ENCODE measurements at regions not wholly inside any gene's neighbourhood (a gene's known extent, or its start where the extent isn't known, plus 50 kb on each side); places are given as distances from the start of the nearest gene placed in this dataset.

- BruUV-seq (replicated peaks): no TSS peak
- no peaks in the 10 kb centered on the region for H3K27me3 ChIP-seq (ENCODE audit: insufficient read depth, low read depth)
- no peaks in the 10 kb centered on the region for H3K9me2 ChIP-seq (ENCODE audit: insufficient read depth)
- no peaks in the 10 kb centered on the region for H3K9me3 ChIP-seq (ENCODE audit: insufficient read depth, low read depth)
- H3K27ac ChIP-seq: no peak overlapping the region
- H3F3A ChIP-seq (ENCODE audit: insufficient read depth, low read depth): no peaks in the 10 kb centered on the region
- H3K36me3 ChIP-seq (ENCODE audit: low read depth): no peaks in the 10 kb centered on the region
- peak in 1 of 2 experiments; percentile 21 for DNase-seq
- POLR2A ChIA-PET (ENCODE audit: unreplicated experiment): no interaction called here
- no peak for TF ChIP-seq EZH2 (IDR thresholded peaks at IDR 0.05; ENCODE audit: low read depth)
- no peak for TF ChIP-seq CTCF (conservative IDR thresholded peaks at IDR 0.05)
- no peaks in the 10 kb centered on the region for H4K20me1 ChIP-seq (ENCODE audit: insufficient read depth)
- intact Hi-C loops (cut with micrococcal nuclease; ENCODE audit: unreplicated experiment): no loop called here
- no peaks in the 10 kb centered on the region for H3K79me2 ChIP-seq (ENCODE audit: low read depth)
- H3K4me2 ChIP-seq: no peak overlapping the region
- H2AFZ ChIP-seq: no peak overlapping the region
- CTCF ChIA-PET: no interaction called here
- H3K4me1 ChIP-seq (replicated peaks; ENCODE audit: insufficient read depth): no peaks in the 10 kb centered on the region
- H3K4me3 ChIP-seq: no peak overlapping the region
Observed at GRCh38 chr7:51577390-51577789, 260.8 kb upstream of the COBL start.

- H3K27ac ChIP-seq: no peak overlapping the region
- H4K20me1 ChIP-seq (ENCODE audit: insufficient read depth): no peaks in the 10 kb centered on the region
- no peaks in the 10 kb centered on the region for H3K9me2 ChIP-seq (ENCODE audit: insufficient read depth)
- no peak overlapping the region for H2AFZ ChIP-seq
- no peaks in the 10 kb centered on the region for H3K4me1 ChIP-seq (replicated peaks; ENCODE audit: insufficient read depth)
- no peaks in the 10 kb centered on the region for H3K79me2 ChIP-seq (ENCODE audit: low read depth)
- TF ChIP-seq CTCF (conservative IDR thresholded peaks at IDR 0.05) (no peak), EZH2 (IDR thresholded peaks at IDR 0.05; ENCODE audit: low read depth) (no peak)
- H3K4me2 ChIP-seq: no peak overlapping the region
- H3K36me3 ChIP-seq (ENCODE audit: low read depth): no peaks in the 10 kb centered on the region
- H3K4me3 ChIP-seq: no peak overlapping the region
- H3K9me3 ChIP-seq (ENCODE audit: insufficient read depth, low read depth): no peaks in the 10 kb centered on the region
- intact Hi-C loops (cut with micrococcal nuclease; ENCODE audit: unreplicated experiment): no loop called here
- DNase-seq: no peak
- H3K27me3 ChIP-seq (ENCODE audit: insufficient read depth, low read depth): peaks cover 41% of the 10 kb centered on the region
- no peaks in the 10 kb centered on the region for H3F3A ChIP-seq (ENCODE audit: insufficient read depth, low read depth)
- ChIA-PET POLR2A (ENCODE audit: unreplicated experiment) (no interaction called here), CTCF (no interaction called here)
- BruUV-seq (replicated peaks): no TSS peak
Observed at GRCh38 chr7:51569581-51569980, 253.0 kb upstream of the COBL start.

- no peaks in the 10 kb centered on the region for H3F3A ChIP-seq (ENCODE audit: insufficient read depth, low read depth)
- no peak overlapping the region for H3K4me3 ChIP-seq
- ChIA-PET POLR2A (ENCODE audit: unreplicated experiment) (no interaction called here), CTCF (no interaction called here)
- no peaks in the 10 kb centered on the region for H3K4me1 ChIP-seq (replicated peaks; ENCODE audit: insufficient read depth)
- peaks cover 41% of the 10 kb centered on the region for H3K27me3 ChIP-seq (ENCODE audit: insufficient read depth, low read depth)
- no peak overlapping the region for H2AFZ ChIP-seq
- no peaks in the 10 kb centered on the region for H3K9me3 ChIP-seq (ENCODE audit: insufficient read depth, low read depth)
- no peaks in the 10 kb centered on the region for H4K20me1 ChIP-seq (ENCODE audit: insufficient read depth)
- intact Hi-C loops (cut with micrococcal nuclease; ENCODE audit: unreplicated experiment): no loop called here
- no peaks in the 10 kb centered on the region for H3K36me3 ChIP-seq (ENCODE audit: low read depth)
- no peaks in the 10 kb centered on the region for H3K9me2 ChIP-seq (ENCODE audit: insufficient read depth)
- no TSS peak for BruUV-seq (replicated peaks)
- TF ChIP-seq EZH2 (IDR thresholded peaks at IDR 0.05; ENCODE audit: low read depth) (no peak), CTCF (conservative IDR thresholded peaks at IDR 0.05) (no peak)
- no peak overlapping the region for H3K4me2 ChIP-seq
- no peak for DNase-seq
- no peak overlapping the region for H3K27ac ChIP-seq
- no peaks in the 10 kb centered on the region for H3K79me2 ChIP-seq (ENCODE audit: low read depth)
Observed at GRCh38 chr7:51569176-51569575, 252.6 kb upstream of the COBL start.
